Naive thymus-derived CD4-positive, alpha-beta T cell (primary cell): ENCODE measurements at regions not wholly inside any gene's neighbourhood (a gene's known extent, or its start where the extent isn't known, plus 50 kb on each side); places are given as distances from the start of the nearest gene placed in this dataset.

Experiments
- ATAC-seq: fragments of 150-1000 bp; cut with Tn5 transposase; 2 replicates; pipeline ENCODE4 v1.10.0; 2021; ENCODE audit warnings: mild to moderate bottlenecking, moderate library complexity
- CTCF ChIA-PET: fragments of 350-600 bp; sonication (Branson Sonifier 250); formaldehyde crosslinking; loops from one replicate; lab custom pipeline; 2021; ENCODE audit warnings: antibody characterized with exemption; lab: Charles Lee
- POLR2A ChIA-PET: fragments of 350-600 bp; sonication (Branson Sonifier 250); formaldehyde crosslinking; loops from one replicate; lab custom pipeline; 2021; ENCODE audit warnings: antibody characterized with exemption, inconsistent platforms; lab: Charles Lee
- DNase-seq, 9 donors: peaks; one replicate each; pipeline versions ENCODE4 v3.0.0 to v3.0.0-alpha.2; 2020 to 2022; ENCODE audit warnings: mixed read lengths in 1 of 9
- H3K27ac ChIP-seq: one replicate; pipeline ENCODE4 v1.7.0; 2013; ENCODE audit warnings: mild to moderate bottlenecking, low read depth, low read length, moderate library complexity
- H3K27me3 ChIP-seq, 2 donors: one replicate each; pipeline ENCODE4 v1.7.0; 2013; ENCODE audit warnings: low read length in 2 of 2, mild to moderate bottlenecking in 2 of 2, moderate library complexity in 2 of 2; ENCODE audit not compliant: control insufficient read depth in 2 of 2, insufficient read depth in 2 of 2
- H3K36me3 ChIP-seq, 3 experiments: 1 replicate in 2 of 3; 2 replicates in 1 of 3; pipeline ENCODE4 v1.7.0; 2013; ENCODE audit warnings: low read length in 3 of 3, mild to moderate bottlenecking in 3 of 3, moderate library complexity in 1 of 3; ENCODE audit not compliant: insufficient read depth in 3 of 3, control insufficient read depth in 2 of 3
- H3K4me1 ChIP-seq, 2 donors: one replicate each; pipeline ENCODE4 v1.7.0; 2013; ENCODE audit warnings: low read length in 2 of 2, mild to moderate bottlenecking in 2 of 2, moderate library complexity in 1 of 2; ENCODE audit not compliant: control insufficient read depth in 2 of 2, insufficient read depth in 2 of 2
- H3K4me3 ChIP-seq: 2 replicates; pipeline ENCODE4 v1.7.0; 2013; ENCODE audit warnings: mild to moderate bottlenecking, low read length
- H3K9me3 ChIP-seq, 3 experiments: 1 replicate in 2 of 3; 2 replicates in 1 of 3; pipeline ENCODE4 v1.7.0; 2013; ENCODE audit warnings: low read length in 3 of 3; ENCODE audit not compliant: control insufficient read depth in 2 of 3
- H3K27ac Mint-ChIP-seq, 9 donors: one replicate each; pipeline ENCODE4 v1.8.0; 2020 to 2022; ENCODE audit warnings: mixed read lengths in 9 of 9, mild to moderate bottlenecking in 8 of 9, moderate library complexity in 5 of 9, inconsistent platforms in 2 of 9
- H3K27me3 Mint-ChIP-seq, 5 donors: one replicate each; pipeline ENCODE4 v1.8.0; 2021 to 2022; ENCODE audit warnings: mixed read lengths in 5 of 5, mild to moderate bottlenecking in 1 of 5
- H3K36me3 Mint-ChIP-seq, 5 donors: one replicate each; pipeline ENCODE4 v1.8.0; 2020 to 2022; ENCODE audit warnings: mixed read lengths in 5 of 5, mild to moderate bottlenecking in 3 of 5, inconsistent platforms in 1 of 5
- H3K4me1 Mint-ChIP-seq, 7 donors: one replicate each; pipeline ENCODE4 v1.8.0; 2020 to 2022; ENCODE audit warnings: mixed read lengths in 7 of 7, mild to moderate bottlenecking in 3 of 7, inconsistent platforms in 1 of 7
- H3K4me3 Mint-ChIP-seq, 10 donors: one replicate each; pipeline ENCODE4 v1.8.0; 2020 to 2022; ENCODE audit warnings: mild to moderate bottlenecking in 10 of 10, mixed read lengths in 10 of 10, moderate library complexity in 6 of 10, inconsistent platforms in 2 of 10
- H3K9me3 Mint-ChIP-seq, 11 donors: one replicate each; pipeline ENCODE4 v1.8.0; 2020 to 2022; ENCODE audit warnings: mixed read lengths in 11 of 11, mild to moderate bottlenecking in 4 of 11, inconsistent platforms in 1 of 11, moderate library complexity in 1 of 11
- intact Hi-C, 2 donors: fragments of 100-400 bp; cut with micrococcal nuclease; formaldehyde crosslinking; loops; one replicate each; pipeline ENCODE4 v1.15.1; 2023

DNA sequence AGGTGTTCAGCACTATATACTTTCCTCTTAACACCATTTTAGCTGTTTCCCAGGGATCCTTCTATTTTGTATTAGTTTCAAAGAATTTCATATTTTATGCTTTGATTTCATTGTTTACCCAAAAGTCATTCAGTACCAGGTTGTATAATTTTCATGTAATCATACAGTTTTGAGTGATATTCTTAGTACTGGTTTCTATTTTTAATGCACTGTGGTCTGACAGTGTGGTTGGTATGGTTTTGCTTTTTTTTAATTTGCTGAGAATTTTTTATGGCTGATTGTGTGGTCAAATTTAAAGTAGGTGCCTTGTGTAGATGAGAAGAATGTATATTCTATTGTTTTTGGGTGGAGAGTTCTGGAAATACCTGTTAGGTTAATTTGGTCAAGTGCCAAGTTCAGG, 323.4 kb upstream of the EPHA6 start:
- H3K27me3 Mint-ChIP-seq, result no peaks in the 10 kb centered on the region
- no peaks in the 10 kb centered on the region for H3K36me3 ChIP-seq
- H3K4me1 ChIP-seq, result no peaks in the 10 kb centered on the region
- H3K27ac ChIP-seq, result no peak overlapping the region
- H3K4me3 ChIP-seq, result no peak overlapping the region
- ChIA-PET CTCF (interaction anchor here (0.7 kb wide), 1 partner anchor 1374 kb away, joined by 3 read pairs; no protein-coding TSS in a partner anchor), POLR2A (no interaction called here)
- ATAC-seq, result no peak
- no peaks in the 10 kb centered on the region for H3K4me1 Mint-ChIP-seq
- no peaks in the 10 kb centered on the region for H3K27me3 ChIP-seq
- H3K27ac Mint-ChIP-seq, result no peak overlapping the region
- H3K9me3 Mint-ChIP-seq, result peaks cover 2 to 40% (median 9%) of the 10 kb centered on the region in 11 donors
- DNase-seq, result no peak
- peaks cover 0 to 9% (median 0%) of the 10 kb centered on the region in 3 experiments for H3K9me3 ChIP-seq
- H3K36me3 Mint-ChIP-seq, result peaks cover 0 to under 1% (median 0%) of the 10 kb centered on the region in 5 donors
- H3K4me3 Mint-ChIP-seq, result no peak overlapping the region
- intact Hi-C loops, result no loop called here

DNA sequence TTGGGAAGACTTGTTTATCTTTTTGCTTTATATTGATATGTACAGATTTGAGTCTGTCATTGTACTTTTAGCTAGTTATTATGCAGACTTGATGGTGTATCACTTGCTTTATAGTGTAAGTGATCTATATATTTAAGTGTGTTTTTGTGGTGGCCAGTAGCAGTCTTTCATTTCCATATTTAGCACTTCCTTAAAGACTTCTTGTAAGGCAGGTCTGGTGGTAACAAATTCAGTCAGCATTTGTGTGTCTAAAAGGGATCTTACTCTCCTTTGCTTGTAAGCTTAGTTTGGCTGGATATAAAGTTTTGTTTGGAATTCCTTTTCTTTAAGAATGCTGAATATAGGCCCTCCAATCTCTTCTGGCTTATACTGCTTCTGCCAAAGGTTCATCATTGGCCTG, 322.5 kb upstream of the EPHA6 start:
- no peaks in the 10 kb centered on the region for H3K4me1 ChIP-seq
- intact Hi-C loops, result no loop called here
- no peaks in the 10 kb centered on the region for H3K36me3 ChIP-seq
- peaks cover 0 to 4% (median 0%) of the 10 kb centered on the region in 5 donors for H3K36me3 Mint-ChIP-seq
- no peak overlapping the region for H3K4me3 ChIP-seq
- no peaks in the 10 kb centered on the region for H3K27me3 ChIP-seq
- ChIA-PET POLR2A (no interaction called here), CTCF (no interaction called here)
- H3K9me3 ChIP-seq, result peaks cover 0 to 9% (median 0%) of the 10 kb centered on the region in 3 experiments
- no peak for DNase-seq
- H3K27ac ChIP-seq, result no peak overlapping the region
- no peaks in the 10 kb centered on the region for H3K27me3 Mint-ChIP-seq
- H3K27ac Mint-ChIP-seq, result no peak overlapping the region
- ATAC-seq, result no peak
- H3K4me3 Mint-ChIP-seq, result no peak overlapping the region
- peaks cover 4 to 48% (median 16%) of the 10 kb centered on the region in 11 donors for H3K9me3 Mint-ChIP-seq
- no peaks in the 10 kb centered on the region for H3K4me1 Mint-ChIP-seq

DNA sequence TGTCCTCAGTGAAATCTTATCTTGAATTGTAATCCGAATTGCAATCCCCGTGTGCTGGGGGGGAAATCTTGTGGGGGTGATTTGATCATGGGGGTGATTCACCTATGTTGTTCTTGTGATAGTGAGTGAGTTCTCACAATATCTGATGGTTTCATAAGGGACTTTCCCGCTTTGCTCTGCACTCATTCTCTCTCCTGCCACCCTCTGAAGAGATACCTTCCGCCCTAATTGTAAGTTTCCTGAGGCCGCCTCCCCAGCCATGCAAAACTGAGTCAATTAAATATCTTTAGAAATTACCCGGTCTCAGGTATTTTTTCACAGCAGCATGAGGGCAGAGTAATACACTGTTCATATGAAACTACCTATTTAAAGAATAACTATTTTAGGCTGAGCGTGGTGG, 304.1 kb upstream of the EPHA6 start:
- H3K36me3 Mint-ChIP-seq, result no peaks in the 10 kb centered on the region
- H3K36me3 ChIP-seq, result no peaks in the 10 kb centered on the region
- DNase-seq (no peak), ATAC-seq (no peak)
- H3K27ac Mint-ChIP-seq, result no peak overlapping the region
- peaks cover 0 to 11% (median 3%) of the 10 kb centered on the region in 11 donors for H3K9me3 Mint-ChIP-seq
- ChIA-PET CTCF (no interaction called here), POLR2A (no interaction called here)
- H3K27ac ChIP-seq, result no peak overlapping the region
- H3K4me3 Mint-ChIP-seq, result no peak overlapping the region
- intact Hi-C loops, result no loop called here
- H3K4me3 ChIP-seq, result no peak overlapping the region
- H3K27me3 ChIP-seq, result no peaks in the 10 kb centered on the region
- H3K27me3 Mint-ChIP-seq, result no peaks in the 10 kb centered on the region
- H3K4me1 ChIP-seq, result no peaks in the 10 kb centered on the region
- H3K4me1 Mint-ChIP-seq, result no peaks in the 10 kb centered on the region
- H3K9me3 ChIP-seq, result no peaks in the 10 kb centered on the region

DNA sequence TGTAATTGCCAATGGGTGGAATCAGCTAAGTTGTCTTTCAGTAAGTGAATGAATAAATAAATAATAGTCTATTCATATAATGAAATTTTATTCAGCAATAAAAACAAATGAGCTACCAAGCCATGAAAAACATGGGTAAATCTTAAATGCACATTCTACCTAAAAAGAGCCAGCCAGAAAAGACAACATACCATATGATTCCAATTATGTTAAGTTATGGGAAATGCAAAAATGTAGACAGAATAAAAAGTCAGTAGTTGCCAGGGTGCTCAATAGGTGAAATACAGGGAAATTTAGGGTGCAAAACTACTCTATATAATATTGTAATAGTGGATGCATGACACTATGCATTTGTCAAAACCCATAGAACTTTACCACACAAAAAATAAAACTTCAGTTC, 277.2 kb upstream of the EPHA6 start:
- H3K36me3 ChIP-seq, result no peaks in the 10 kb centered on the region
- intact Hi-C loops, result no loop called here
- DNase-seq, result no peak
- no peak overlapping the region for H3K27ac Mint-ChIP-seq
- H3K9me3 ChIP-seq, result no peaks in the 10 kb centered on the region
- H3K4me3 Mint-ChIP-seq, result no peak overlapping the region
- no peak for ATAC-seq
- ChIA-PET POLR2A (no interaction called here), CTCF (no interaction called here)
- no peaks in the 10 kb centered on the region for H3K4me1 ChIP-seq
- no peak overlapping the region for H3K4me3 ChIP-seq
- no peaks in the 10 kb centered on the region for H3K27me3 ChIP-seq
- H3K4me1 Mint-ChIP-seq, result no peaks in the 10 kb centered on the region
- H3K36me3 Mint-ChIP-seq, result no peaks in the 10 kb centered on the region
- H3K27ac ChIP-seq, result no peak overlapping the region
- no peaks in the 10 kb centered on the region for H3K27me3 Mint-ChIP-seq
- H3K9me3 Mint-ChIP-seq, result peaks cover 0 to 34% (median 6%) of the 10 kb centered on the region in 11 donors

DNA sequence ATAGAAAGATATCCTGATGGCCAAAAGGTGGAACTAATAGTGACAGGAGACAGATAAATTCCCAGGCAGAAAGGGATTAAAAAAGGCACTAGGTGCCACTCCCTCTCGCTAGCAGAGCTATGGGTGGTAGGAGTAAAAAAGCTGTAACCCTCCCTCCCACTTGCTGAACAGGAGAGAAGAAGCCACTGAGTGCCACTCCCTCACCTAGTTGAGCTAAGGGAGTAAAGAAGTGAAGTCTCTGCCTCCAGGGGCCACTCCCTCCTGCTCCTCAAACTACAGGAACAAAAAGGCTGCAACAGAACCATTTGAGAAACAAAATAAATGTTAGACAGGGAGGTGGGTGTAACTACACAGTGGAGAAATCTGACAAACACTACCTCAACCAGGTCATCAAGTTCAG, 276.2 kb upstream of the EPHA6 start:
- Mint-ChIP-seq H3K4me1 (no peaks in the 10 kb centered on the region), H3K27ac (no peak overlapping the region), H3K9me3 (peaks cover 0 to 37% (median 2%) of the 10 kb centered on the region in 11 donors), H3K27me3 (no peaks in the 10 kb centered on the region), H3K36me3 (no peaks in the 10 kb centered on the region), H3K4me3 (no peak overlapping the region)
- no peak overlapping the region for H3K27ac ChIP-seq
- no peaks in the 10 kb centered on the region for H3K4me1 ChIP-seq
- no peak overlapping the region for H3K4me3 ChIP-seq
- DNase-seq (no peak), ATAC-seq (no peak)
- H3K36me3 ChIP-seq, result no peaks in the 10 kb centered on the region
- H3K27me3 ChIP-seq, result no peaks in the 10 kb centered on the region
- ChIA-PET CTCF (no interaction called here), POLR2A (no interaction called here)
- H3K9me3 ChIP-seq, result no peaks in the 10 kb centered on the region
- intact Hi-C loops, result no loop called here

DNA sequence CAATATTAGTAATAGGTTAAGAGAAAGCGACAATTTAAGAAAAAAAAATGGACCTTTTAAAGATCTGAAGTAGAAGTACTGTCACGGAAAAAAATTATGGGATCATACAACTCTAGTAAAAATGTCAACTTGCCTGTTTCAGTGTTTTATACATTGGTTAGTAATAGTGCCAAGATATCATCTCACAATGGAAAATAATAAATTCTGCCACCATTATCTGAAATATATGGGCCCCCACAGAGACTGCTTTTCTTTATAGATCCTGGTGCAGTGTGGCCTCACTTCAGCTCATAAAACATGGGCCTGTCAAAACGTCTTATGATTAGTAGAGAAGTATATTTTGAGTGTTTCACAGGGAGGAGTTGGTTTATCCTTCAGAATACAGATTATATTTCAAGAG, 266.3 kb upstream of the EPHA6 start:
- no peaks in the 10 kb centered on the region for H3K36me3 ChIP-seq
- intact Hi-C loops, result no loop called here
- no peak for DNase-seq
- Mint-ChIP-seq H3K36me3 (no peaks in the 10 kb centered on the region), H3K4me3 (no peak overlapping the region), H3K4me1 (no peaks in the 10 kb centered on the region), H3K9me3 (peaks cover 8 to 29% (median 10%) of the 10 kb centered on the region in 11 donors), H3K27me3 (no peaks in the 10 kb centered on the region), H3K27ac (no peak overlapping the region)
- H3K27ac ChIP-seq, result no peak overlapping the region
- H3K27me3 ChIP-seq, result no peaks in the 10 kb centered on the region
- H3K4me3 ChIP-seq, result no peak overlapping the region
- no peaks in the 10 kb centered on the region for H3K9me3 ChIP-seq
- POLR2A ChIA-PET, result no interaction called here
- ATAC-seq, result no peak
- no peaks in the 10 kb centered on the region for H3K4me1 ChIP-seq
- CTCF ChIA-PET, result no interaction called here

DNA sequence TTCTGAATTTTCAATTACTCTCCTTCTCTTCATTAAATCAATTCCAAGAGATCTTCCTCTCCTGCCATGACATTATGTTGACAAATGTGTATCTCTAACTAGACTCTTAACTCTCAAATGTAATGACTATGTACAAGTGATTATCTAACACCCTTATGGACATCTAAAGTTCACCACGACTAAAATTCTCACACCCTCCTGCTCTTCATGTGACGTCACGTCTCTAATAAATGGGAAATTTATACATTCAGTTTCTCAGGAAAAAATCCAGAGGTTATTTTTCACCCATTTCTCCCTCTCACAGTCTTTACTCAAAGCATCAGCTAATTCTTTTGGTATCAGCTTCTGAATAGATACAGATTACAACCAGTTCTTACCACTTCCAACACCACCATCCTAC, 237.5 kb upstream of the EPHA6 start:
- Histone ChIP-seq H3K27ac (no peak overlapping the region), H3K36me3 (no peaks in the 10 kb centered on the region), H3K27me3 (no peaks in the 10 kb centered on the region), H3K4me1 (no peaks in the 10 kb centered on the region), H3K4me3 (no peak overlapping the region), H3K9me3 (no peaks in the 10 kb centered on the region)
- Mint-ChIP-seq H3K27ac (no peak overlapping the region), H3K27me3 (no peaks in the 10 kb centered on the region), H3K4me1 (peaks cover 0 to 7% (median 0%) of the 10 kb centered on the region in 7 donors), H3K9me3 (peaks cover 17 to 56% (median 30%) of the 10 kb centered on the region in 11 donors), H3K36me3 (peaks cover 0 to 17% (median 0%) of the 10 kb centered on the region in 5 donors), H3K4me3 (no peak overlapping the region)
- ChIA-PET POLR2A (no interaction called here), CTCF (no interaction called here)
- intact Hi-C loops, result no loop called here
- ATAC-seq (no peak), DNase-seq (no peak)
